ENCODE measurements at regions not wholly inside any gene's neighbourhood (a gene's known extent, or its start where the extent isn't known, plus 50 kb on each side); places are given as distances from the start of the nearest gene placed in this dataset.

- no peak for DNase-seq
Measured at GRCh38 chr18:28689588-28689987, 512.7 kb upstream of the CDH2 start.

- no peak for DNase-seq
Measured at GRCh38 chr18:28684746-28685355, 507.9 kb upstream of the CDH2 start.

GRCh38 chr18:28682912-28683311 lies 506.0 kb upstream of the CDH2 start:
- no peak for DNase-seq

- DNase-seq: no peak
Measured at GRCh38 chr18:28669165-28669564, 492.2 kb upstream of the CDH2 start.

GRCh38 chr18:28666216-28666615 lies 489.3 kb upstream of the CDH2 start:
- no peak for DNase-seq

- DNase-seq: no peak
Measured at GRCh38 chr18:28657961-28658360, 481.0 kb upstream of the CDH2 start.

- DNase-seq: no peak
Measured at GRCh38 chr18:28652654-28653053, 475.7 kb upstream of the CDH2 start.

GRCh38 chr18:28651298-28651697 lies 474.4 kb upstream of the CDH2 start:
- DNase-seq: no peak

- no peak for DNase-seq
Measured at GRCh38 chr18:28650860-28651259, 473.9 kb upstream of the CDH2 start.

- no peak for DNase-seq
Measured at GRCh38 chr18:28647961-28648360, 471.0 kb upstream of the CDH2 start.

- DNase-seq: no peak
Measured at GRCh38 chr18:28637897-28638296, 461.0 kb upstream of the CDH2 start.

GRCh38 chr18:28635530-28635929 lies 458.6 kb upstream of the CDH2 start:
- no peak for DNase-seq

GRCh38 chr18:28626756-28627155 lies 449.8 kb upstream of the CDH2 start:
- DNase-seq: no peak

- no peak for DNase-seq
Measured at GRCh38 chr18:28607991-28608390, 431.1 kb upstream of the CDH2 start.

- no peak for DNase-seq
Measured at GRCh38 chr18:28606686-28607085, 429.8 kb upstream of the CDH2 start.

GRCh38 chr18:28602391-28602790 lies 425.5 kb upstream of the CDH2 start:
- no peak for DNase-seq

- no peak for DNase-seq
Measured at GRCh38 chr18:28594034-28594433, 417.1 kb upstream of the CDH2 start.

- DNase-seq: no peak
Measured at GRCh38 chr18:28588884-28589549, 412.1 kb upstream of the CDH2 start.

- no peak for DNase-seq
Measured at GRCh38 chr18:28584731-28585130, 407.8 kb upstream of the CDH2 start.

- no peak for DNase-seq
Measured at GRCh38 chr18:28582724-28583123, 405.8 kb upstream of the CDH2 start.

GRCh38 chr18:28581521-28582071 lies 404.7 kb upstream of the CDH2 start:
- no peak for DNase-seq

GRCh38 chr18:28576941-28577340 lies 400.0 kb upstream of the CDH2 start:
- DNase-seq: no peak

GRCh38 chr18:28575123-28575522 lies 398.2 kb upstream of the CDH2 start:
- no peak for DNase-seq

- no peak for DNase-seq
Measured at GRCh38 chr18:28574175-28574574, 397.2 kb upstream of the CDH2 start.
